ENCODE measurements at regions not wholly inside any gene's neighbourhood (a gene's known extent, or its start where the extent isn't known, plus 50 kb on each side); places are given as distances from the start of the nearest gene placed in this dataset.
"Not testable (repeated sequence)": the region's sequence is repeated elsewhere in the genome, so short reads cannot be mapped to it uniquely, and the experiment has no call there.

GRCh38 chr6:100105138-100105537 is 111.1 kb upstream of the MCHR2 start:
- in situ Hi-C loops (cut with HindIII; ENCODE audit: low sequenced_read_pairs) = loop anchor here (25.0 kb wide), 1 partner anchor 532 kb away; no protein-coding TSS in a partner anchor

- in situ Hi-C loops (cut with HindIII; ENCODE audit: low sequenced_read_pairs) = loop anchor here (25.0 kb wide), 1 partner anchor 533 kb away; no protein-coding TSS in a partner anchor
Measured at GRCh38 chr6:100103931-100104330, 109.9 kb upstream of the MCHR2 start.

- in situ Hi-C loops (cut with HindIII; ENCODE audit: low sequenced_read_pairs) = loop anchor here (25.0 kb wide), 1 partner anchor 534 kb away; no protein-coding TSS in a partner anchor
Measured at GRCh38 chr6:100103194-100103593, 109.2 kb upstream of the MCHR2 start.

- in situ Hi-C loops (cut with HindIII; ENCODE audit: low sequenced_read_pairs) = loop anchor here (25.0 kb wide), 1 partner anchor 536 kb away; no protein-coding TSS in a partner anchor
Measured at GRCh38 chr6:100101644-100102043, 107.6 kb upstream of the MCHR2 start.

GRCh38 chr6:100100776-100101175 is 106.8 kb upstream of the MCHR2 start:
- in situ Hi-C loops (cut with HindIII; ENCODE audit: low sequenced_read_pairs) = loop anchor here (25.0 kb wide), 1 partner anchor 537 kb away; no protein-coding TSS in a partner anchor

GRCh38 chr6:100099189-100100074 is 105.4 kb upstream of the MCHR2 start:
- in situ Hi-C loops (cut with HindIII; ENCODE audit: low sequenced_read_pairs) = loop anchor here (5.0 to 25.0 kb wide), 2 partner anchors 87 to 538 kb away; no protein-coding TSS in a partner anchor

GRCh38 chr6:100096936-100097335 is 102.9 kb upstream of the MCHR2 start:
- in situ Hi-C loops (cut with HindIII; ENCODE audit: low sequenced_read_pairs) = loop anchor here (5.0 kb wide), 1 partner anchor 85 kb away; no protein-coding TSS in a partner anchor

- in situ Hi-C loops (cut with HindIII; ENCODE audit: low sequenced_read_pairs) = loop anchor here (5.0 kb wide), 1 partner anchor 84 kb away; no protein-coding TSS in a partner anchor
Measured at GRCh38 chr6:100096341-100096740, 102.3 kb upstream of the MCHR2 start.

- in situ Hi-C loops (cut with HindIII; ENCODE audit: low sequenced_read_pairs) = no loop called here
Measured at GRCh38 chr6:100093405-100093804, 99.4 kb upstream of the MCHR2 start.

- in situ Hi-C loops (cut with HindIII; ENCODE audit: low sequenced_read_pairs) = no loop called here
Measured at GRCh38 chr6:100088009-100088408, 94.0 kb upstream of the MCHR2 start.

- in situ Hi-C loops (cut with HindIII; ENCODE audit: low sequenced_read_pairs) = no loop called here
Measured at GRCh38 chr6:100084991-100085364, 91.0 kb upstream of the MCHR2 start.

GRCh38 chr6:100084316-100084990 is 90.4 kb upstream of the MCHR2 start:
- in situ Hi-C loops (cut with HindIII; ENCODE audit: low sequenced_read_pairs) = no loop called here

GRCh38 chr6:100078509-100078908 is 84.5 kb upstream of the MCHR2 start:
- in situ Hi-C loops (cut with HindIII; ENCODE audit: low sequenced_read_pairs) = no loop called here

- in situ Hi-C loops (cut with HindIII; ENCODE audit: low sequenced_read_pairs) = no loop called here
Measured at GRCh38 chr6:100065348-100065747, 71.3 kb upstream of the MCHR2 start.

- in situ Hi-C loops (cut with HindIII; ENCODE audit: low sequenced_read_pairs) = no loop called here
Measured at GRCh38 chr6:100062621-100063020, 68.6 kb upstream of the MCHR2 start.

GRCh38 chr6:100057941-100058340 is 63.9 kb upstream of the MCHR2 start:
- in situ Hi-C loops (cut with HindIII; ENCODE audit: low sequenced_read_pairs) = no loop called here

GRCh38 chr6:100050550-100050949 is 56.5 kb upstream of the MCHR2 start:
- in situ Hi-C loops (cut with HindIII; ENCODE audit: low sequenced_read_pairs) = no loop called here

- in situ Hi-C loops (cut with HindIII; ENCODE audit: low sequenced_read_pairs) = not testable (repeated sequence)
Measured at GRCh38 chr6:100043961-100044360, 49.9 kb upstream of the MCHR2 start.

All from endothelial cell of hepatic sinusoid (primary cell).